WTC11 (cell line): ENCODE measurements at regions not wholly inside any gene's neighbourhood (a gene's known extent, or its start where the extent isn't known, plus 50 kb on each side); places are given as distances from the start of the nearest gene placed in this dataset.

Experiments used
- ATAC-seq: fragments of 200-7000 bp; cut with Tn5 transposase; 2 replicates; pipeline ENCODE4 v1.10.0; 2021; ENCODE audit warnings: mild to moderate bottlenecking, moderate library complexity
- CTCF ChIA-PET: fragments of 300-600 bp; sonication (Branson Sonifier 250); formaldehyde crosslinking; loops from one replicate; lab custom pipeline; 2021; ENCODE audit warnings: antibody characterized with exemption; lab: Charles Lee
- POLR2A ChIA-PET: fragments of 350-600 bp; sonication (Branson Sonifier 250); formaldehyde crosslinking; loops from one replicate; lab custom pipeline; 2021; ENCODE audit warnings: antibody characterized with exemption; lab: Charles Lee
- DNase-seq: peaks from one replicate; pipeline ENCODE4 v3.0.0; 2021; ENCODE audit warnings: low spot score
- H3K27ac Mint-ChIP-seq: 2 replicates; pipeline ENCODE4 v1.8.0; 2021; ENCODE audit warnings: mixed read lengths
- H3K27me3 Mint-ChIP-seq: 2 replicates; pipeline ENCODE4 v1.8.0; 2021; ENCODE audit warnings: low read depth, mild to moderate bottlenecking, moderate library complexity, mixed read lengths
- H3K36me3 Mint-ChIP-seq: 2 replicates; pipeline ENCODE4 v1.8.0; 2021; ENCODE audit warnings: mixed read lengths
- H3K4me1 Mint-ChIP-seq: 2 replicates; pipeline ENCODE4 v1.8.0; 2022; ENCODE audit warnings: mixed read lengths
- H3K4me3 Mint-ChIP-seq: 2 replicates; pipeline ENCODE4 v1.8.0; 2021; ENCODE audit warnings: mild to moderate bottlenecking, moderate library complexity, mixed read lengths
- H3K9me3 Mint-ChIP-seq: 2 replicates; pipeline ENCODE4 v1.8.0; 2021; ENCODE audit warnings: mixed read lengths
- CBFB ChIP-seq: sonication (generic); formaldehyde crosslinking; IDR thresholded peaks from 2 replicates; pipeline ENCODE4 v1.8.1; 2022; ENCODE audit warnings: mild to moderate bottlenecking, low read depth, missing genetic modification reagents
- CREM ChIP-seq: sonication (generic); formaldehyde crosslinking; IDR thresholded peaks from 2 replicates; pipeline ENCODE4 v1.8.1; 2022; ENCODE audit warnings: mild to moderate bottlenecking, missing genetic modification reagents, moderate library complexity
- EMX1 ChIP-seq: fragments of 250-450 bp; sonication (Bioruptor Pico); IDR thresholded peaks from 2 replicates; pipeline ENCODE4 v1.8.0; 2021; ENCODE audit warnings: mild to moderate bottlenecking
- FOXJ3 ChIP-seq: sonication (generic); formaldehyde crosslinking; IDR thresholded peaks from 2 replicates; pipeline ENCODE4 v1.9.0; 2021; ENCODE audit warnings: missing genetic modification reagents, mild to moderate bottlenecking, borderline replicate concordance
- FOXP1 ChIP-seq: sonication (generic); formaldehyde crosslinking; IDR thresholded peaks from 2 replicates; pipeline ENCODE4 v1.8.0; 2022; ENCODE audit warnings: missing genetic modification reagents, mild to moderate bottlenecking, moderate library complexity, borderline replicate concordance
- HMGA2 ChIP-seq: fragments of 250-450 bp; sonication (Bioruptor Pico); IDR thresholded peaks from 2 replicates; pipeline ENCODE4 v1.4.0; 2021; ENCODE audit warnings: mild to moderate bottlenecking, moderate library complexity
- JAZF1 ChIP-seq: fragments of 250-450 bp; sonication (Bioruptor Pico); IDR thresholded peaks from 2 replicates; pipeline ENCODE4 v1.9.0; 2021; ENCODE audit warnings: moderate library complexity, mild to moderate bottlenecking, inconsistent platforms
- NFE2L1 ChIP-seq: sonication (generic); formaldehyde crosslinking; IDR thresholded peaks from 2 replicates; pipeline ENCODE4 v1.8.1; 2023; ENCODE audit warnings: missing genetic modification reagents
- NR3C1 ChIP-seq: sonication (generic); formaldehyde crosslinking; conservative IDR thresholded peaks from 2 replicates; pipeline ENCODE4 v1.8.1; 2023; ENCODE audit warnings: low read depth, mild to moderate bottlenecking, missing genetic modification reagents
- SMAD4 ChIP-seq: sonication (generic); formaldehyde crosslinking; IDR thresholded peaks from 2 replicates; pipeline ENCODE4 v1.8.0; 2022; ENCODE audit warnings: mild to moderate bottlenecking, missing genetic modification reagents
- ZBTB21 ChIP-seq: sonication (generic); formaldehyde crosslinking; IDR thresholded peaks from 2 replicates; pipeline ENCODE4 v1.8.1; 2023; ENCODE audit warnings: mild to moderate bottlenecking, missing genetic modification reagents, borderline replicate concordance
- ZNF121 ChIP-seq: sonication (generic); formaldehyde crosslinking; IDR thresholded peaks from 2 replicates; pipeline ENCODE4 v1.8.0; 2023; ENCODE audit warnings: missing genetic modification reagents
- ZNF232 ChIP-seq: sonication (generic); formaldehyde crosslinking; IDR thresholded peaks from 2 replicates; pipeline ENCODE4 v1.8.0; 2022; ENCODE audit warnings: mild to moderate bottlenecking, missing genetic modification reagents
- TF ChIP-seq, protein P1 (sequence below): sonication (generic); formaldehyde crosslinking; IDR thresholded peaks from 2 replicates; pipeline ENCODE4 v1.8.1; 2023; ENCODE audit warnings: mild to moderate bottlenecking, missing genetic modification reagents, moderate library complexity
- TF ChIP-seq, protein P2 (sequence below): sonication (generic); formaldehyde crosslinking; IDR thresholded peaks from 2 replicates; pipeline ENCODE4 v1.8.0; 2022; ENCODE audit warnings: mild to moderate bottlenecking, missing genetic modification reagents
- TF ChIP-seq, protein P3 (sequence below): sonication (generic); formaldehyde crosslinking; IDR thresholded peaks from 2 replicates; pipeline ENCODE4 v1.8.1; 2023; ENCODE audit warnings: mild to moderate bottlenecking, missing genetic modification reagents
- TF ChIP-seq, protein P4 (sequence below): sonication (generic); formaldehyde crosslinking; IDR thresholded peaks from 2 replicates; pipeline ENCODE4 v1.8.1; 2022; ENCODE audit warnings: mild to moderate bottlenecking, moderate library complexity, missing genetic modification reagents
- TF ChIP-seq, protein P5 (sequence below): fragments of 250-450 bp; sonication (Bioruptor Pico); IDR thresholded peaks from 2 replicates; pipeline ENCODE4 v1.9.0; 2021; ENCODE audit warnings: mild to moderate bottlenecking, borderline replicate concordance
- TF ChIP-seq, protein P6 (sequence below): fragments of 250-450 bp; sonication (Bioruptor Pico); IDR thresholded peaks from 2 replicates; pipeline ENCODE4 v1.9.0; 2021; ENCODE audit warnings: mild to moderate bottlenecking
- TF ChIP-seq, protein P7 (sequence below): sonication (generic); formaldehyde crosslinking; IDR thresholded peaks from 2 replicates; pipeline ENCODE4 v1.8.1; 2023; ENCODE audit warnings: mild to moderate bottlenecking, missing genetic modification reagents, borderline replicate concordance

DNA sequence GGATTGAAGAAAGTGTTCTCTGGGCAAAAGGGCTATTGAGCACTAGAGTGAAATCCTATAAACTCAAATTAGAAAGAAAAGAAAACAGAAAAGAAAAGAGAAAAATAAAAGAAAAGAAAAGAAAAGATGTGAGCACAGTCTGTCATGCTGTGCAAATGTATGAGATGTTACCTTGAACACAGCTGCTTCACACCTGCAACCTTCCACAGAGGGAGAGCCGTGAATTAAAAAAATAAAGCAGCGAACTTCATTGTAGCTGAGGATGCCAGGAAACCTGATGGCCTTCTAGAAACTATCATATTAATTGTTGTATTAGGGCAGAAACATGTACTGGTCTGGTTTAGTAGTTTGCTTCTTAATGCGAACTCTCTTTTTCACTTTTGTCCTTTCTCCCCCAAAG lies 88.0 kb upstream of the SATB1 start:
- H3K27me3 Mint-ChIP-seq, result peaks cover 3% of the 10 kb centered on the region; the same call in 1 of the 2 replicates
- no peak for TF ChIP-seq NFE2L1 (CRISPR knock-in tag)
- no peak for TF ChIP-seq JAZF1 (CRISPR knock-in tag)
- TF ChIP-seq FOXP1, result no peak
- no peak for TF ChIP-seq SMAD4 (CRISPR knock-in tag)
- TF ChIP-seq ZNF121, result no peak
- TF ChIP-seq, protein P1, sequence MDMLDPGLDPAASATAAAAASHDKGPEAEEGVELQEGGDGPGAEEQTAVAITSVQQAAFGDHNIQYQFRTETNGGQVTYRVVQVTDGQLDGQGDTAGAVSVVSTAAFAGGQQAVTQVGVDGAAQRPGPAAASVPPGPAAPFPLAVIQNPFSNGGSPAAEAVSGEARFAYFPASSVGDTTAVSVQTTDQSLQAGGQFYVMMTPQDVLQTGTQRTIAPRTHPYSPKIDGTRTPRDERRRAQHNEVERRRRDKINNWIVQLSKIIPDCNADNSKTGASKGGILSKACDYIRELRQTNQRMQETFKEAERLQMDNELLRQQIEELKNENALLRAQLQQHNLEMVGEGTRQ (CRISPR knock-in tag), result no peak
- TF ChIP-seq, protein P2, sequence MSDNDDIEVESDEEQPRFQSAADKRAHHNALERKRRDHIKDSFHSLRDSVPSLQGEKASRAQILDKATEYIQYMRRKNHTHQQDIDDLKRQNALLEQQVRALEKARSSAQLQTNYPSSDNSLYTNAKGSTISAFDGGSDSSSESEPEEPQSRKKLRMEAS (CRISPR knock-in tag), result no peak
- ATAC-seq (no peak), DNase-seq (no peak)
- POLR2A ChIA-PET, result no interaction called here
- H3K4me3 Mint-ChIP-seq, result no peak overlapping the region
- H3K36me3 Mint-ChIP-seq, result no peaks in the 10 kb centered on the region
- H3K27ac Mint-ChIP-seq, result no peak overlapping the region
- 0 out of 2 replicates have a peak, but pooled peaks cover 6% of the 10 kb centered on the region for H3K9me3 Mint-ChIP-seq
- CTCF ChIA-PET, result no interaction called here
- peaks cover 23% of the 10 kb centered on the region for H3K4me1 Mint-ChIP-seq

DNA sequence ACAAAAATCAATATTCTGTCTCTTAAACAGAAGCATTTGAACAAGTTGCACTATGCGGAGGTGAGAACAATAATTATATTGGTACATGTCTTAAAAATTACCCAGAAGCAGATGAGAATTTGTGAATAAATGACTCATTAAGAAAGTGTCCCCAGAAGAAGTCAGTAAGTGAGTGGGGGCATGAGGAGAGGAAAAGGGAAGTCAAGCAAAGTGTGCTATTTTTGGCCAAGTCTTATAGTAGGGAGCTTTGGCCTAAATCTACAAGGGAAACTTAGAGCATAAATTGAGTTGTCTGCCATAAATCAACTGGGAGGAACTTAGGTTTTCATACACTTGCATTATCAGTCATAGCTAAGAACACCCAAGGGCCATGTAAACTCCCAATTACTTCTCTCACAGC lies 86.9 kb upstream of the SATB1 start:
- POLR2A ChIA-PET, result no interaction called here
- Mint-ChIP-seq H3K4me1 (peaks cover 23% of the 10 kb centered on the region), H3K27me3 (peaks cover 3% of the 10 kb centered on the region; the same call in 1 of the 2 replicates), H3K9me3 (0 out of 2 replicates have a peak, but pooled peaks cover 6% of the 10 kb centered on the region), H3K4me3 (no peak overlapping the region), H3K27ac (no peak overlapping the region), H3K36me3 (no peaks in the 10 kb centered on the region)
- TF ChIP-seq, protein P3, sequence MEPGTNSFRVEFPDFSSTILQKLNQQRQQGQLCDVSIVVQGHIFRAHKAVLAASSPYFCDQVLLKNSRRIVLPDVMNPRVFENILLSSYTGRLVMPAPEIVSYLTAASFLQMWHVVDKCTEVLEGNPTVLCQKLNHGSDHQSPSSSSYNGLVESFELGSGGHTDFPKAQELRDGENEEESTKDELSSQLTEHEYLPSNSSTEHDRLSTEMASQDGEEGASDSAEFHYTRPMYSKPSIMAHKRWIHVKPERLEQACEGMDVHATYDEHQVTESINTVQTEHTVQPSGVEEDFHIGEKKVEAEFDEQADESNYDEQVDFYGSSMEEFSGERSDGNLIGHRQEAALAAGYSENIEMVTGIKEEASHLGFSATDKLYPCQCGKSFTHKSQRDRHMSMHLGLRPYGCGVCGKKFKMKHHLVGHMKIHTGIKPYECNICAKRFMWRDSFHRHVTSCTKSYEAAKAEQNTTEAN (CRISPR knock-in tag), result no peak
- TF ChIP-seq HMGA2, result no peak
- TF ChIP-seq EMX1, result no peak
- TF ChIP-seq NFE2L1 (CRISPR knock-in tag), result no peak
- no peak for TF ChIP-seq NR3C1 (CRISPR knock-in tag)
- TF ChIP-seq ZNF232 (CRISPR knock-in tag), result no peak
- TF ChIP-seq, protein P4, sequence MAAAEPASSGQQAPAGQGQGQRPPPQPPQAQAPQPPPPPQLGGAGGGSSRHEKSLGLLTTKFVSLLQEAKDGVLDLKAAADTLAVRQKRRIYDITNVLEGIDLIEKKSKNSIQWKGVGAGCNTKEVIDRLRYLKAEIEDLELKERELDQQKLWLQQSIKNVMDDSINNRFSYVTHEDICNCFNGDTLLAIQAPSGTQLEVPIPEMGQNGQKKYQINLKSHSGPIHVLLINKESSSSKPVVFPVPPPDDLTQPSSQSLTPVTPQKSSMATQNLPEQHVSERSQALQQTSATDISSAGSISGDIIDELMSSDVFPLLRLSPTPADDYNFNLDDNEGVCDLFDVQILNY (CRISPR knock-in tag), result no peak
- TF ChIP-seq, protein P5, sequence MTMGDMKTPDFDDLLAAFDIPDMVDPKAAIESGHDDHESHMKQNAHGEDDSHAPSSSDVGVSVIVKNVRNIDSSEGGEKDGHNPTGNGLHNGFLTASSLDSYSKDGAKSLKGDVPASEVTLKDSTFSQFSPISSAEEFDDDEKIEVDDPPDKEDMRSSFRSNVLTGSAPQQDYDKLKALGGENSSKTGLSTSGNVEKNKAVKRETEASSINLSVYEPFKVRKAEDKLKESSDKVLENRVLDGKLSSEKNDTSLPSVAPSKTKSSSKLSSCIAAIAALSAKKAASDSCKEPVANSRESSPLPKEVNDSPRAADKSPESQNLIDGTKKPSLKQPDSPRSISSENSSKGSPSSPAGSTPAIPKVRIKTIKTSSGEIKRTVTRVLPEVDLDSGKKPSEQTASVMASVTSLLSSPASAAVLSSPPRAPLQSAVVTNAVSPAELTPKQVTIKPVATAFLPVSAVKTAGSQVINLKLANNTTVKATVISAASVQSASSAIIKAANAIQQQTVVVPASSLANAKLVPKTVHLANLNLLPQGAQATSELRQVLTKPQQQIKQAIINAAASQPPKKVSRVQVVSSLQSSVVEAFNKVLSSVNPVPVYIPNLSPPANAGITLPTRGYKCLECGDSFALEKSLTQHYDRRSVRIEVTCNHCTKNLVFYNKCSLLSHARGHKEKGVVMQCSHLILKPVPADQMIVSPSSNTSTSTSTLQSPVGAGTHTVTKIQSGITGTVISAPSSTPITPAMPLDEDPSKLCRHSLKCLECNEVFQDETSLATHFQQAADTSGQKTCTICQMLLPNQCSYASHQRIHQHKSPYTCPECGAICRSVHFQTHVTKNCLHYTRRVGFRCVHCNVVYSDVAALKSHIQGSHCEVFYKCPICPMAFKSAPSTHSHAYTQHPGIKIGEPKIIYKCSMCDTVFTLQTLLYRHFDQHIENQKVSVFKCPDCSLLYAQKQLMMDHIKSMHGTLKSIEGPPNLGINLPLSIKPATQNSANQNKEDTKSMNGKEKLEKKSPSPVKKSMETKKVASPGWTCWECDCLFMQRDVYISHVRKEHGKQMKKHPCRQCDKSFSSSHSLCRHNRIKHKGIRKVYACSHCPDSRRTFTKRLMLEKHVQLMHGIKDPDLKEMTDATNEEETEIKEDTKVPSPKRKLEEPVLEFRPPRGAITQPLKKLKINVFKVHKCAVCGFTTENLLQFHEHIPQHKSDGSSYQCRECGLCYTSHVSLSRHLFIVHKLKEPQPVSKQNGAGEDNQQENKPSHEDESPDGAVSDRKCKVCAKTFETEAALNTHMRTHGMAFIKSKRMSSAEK (CRISPR knock-in tag), result no peak
- TF ChIP-seq ZBTB21, result no peak
- TF ChIP-seq, protein P6, sequence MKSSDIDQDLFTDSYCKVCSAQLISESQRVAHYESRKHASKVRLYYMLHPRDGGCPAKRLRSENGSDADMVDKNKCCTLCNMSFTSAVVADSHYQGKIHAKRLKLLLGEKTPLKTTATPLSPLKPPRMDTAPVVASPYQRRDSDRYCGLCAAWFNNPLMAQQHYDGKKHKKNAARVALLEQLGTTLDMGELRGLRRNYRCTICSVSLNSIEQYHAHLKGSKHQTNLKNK (CRISPR knock-in tag), result no peak
- CTCF ChIA-PET, result no interaction called here
- DNase-seq (no peak), ATAC-seq (no peak)

DNA sequence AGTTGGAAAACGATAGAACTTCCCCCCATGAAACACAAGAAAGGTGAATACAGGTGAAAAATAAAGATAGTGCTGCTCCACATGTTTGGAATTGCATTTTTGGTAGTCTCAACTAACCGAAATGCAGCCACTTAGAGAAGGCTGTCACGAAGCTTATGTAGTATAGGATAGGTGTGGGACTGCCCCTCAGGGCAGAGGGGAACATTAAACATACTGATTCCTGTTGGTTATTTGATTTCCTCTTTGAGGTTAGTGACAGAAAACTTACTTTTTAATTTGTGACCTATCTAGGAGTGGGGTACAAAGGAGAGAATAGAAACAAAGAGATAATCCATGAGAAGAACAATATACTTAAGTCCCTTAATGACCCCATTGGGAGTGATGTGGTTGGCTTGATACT lies 85.8 kb upstream of the SATB1 start:
- ChIA-PET CTCF (no interaction called here), POLR2A (no interaction called here)
- no peak overlapping the region for H3K27ac Mint-ChIP-seq
- H3K27me3 Mint-ChIP-seq, result peaks cover 3% of the 10 kb centered on the region; the same call in 1 of the 2 replicates
- no peak overlapping the region for H3K4me3 Mint-ChIP-seq
- ATAC-seq (no peak), DNase-seq (no peak)
- peaks cover 27% of the 10 kb centered on the region for H3K4me1 Mint-ChIP-seq
- H3K36me3 Mint-ChIP-seq, result no peaks in the 10 kb centered on the region
- 0 out of 2 replicates have a peak, but pooled peaks cover 6% of the 10 kb centered on the region for H3K9me3 Mint-ChIP-seq
- TF ChIP-seq CBFB (CRISPR knock-in tag), result no peak
- TF ChIP-seq, protein P7, sequence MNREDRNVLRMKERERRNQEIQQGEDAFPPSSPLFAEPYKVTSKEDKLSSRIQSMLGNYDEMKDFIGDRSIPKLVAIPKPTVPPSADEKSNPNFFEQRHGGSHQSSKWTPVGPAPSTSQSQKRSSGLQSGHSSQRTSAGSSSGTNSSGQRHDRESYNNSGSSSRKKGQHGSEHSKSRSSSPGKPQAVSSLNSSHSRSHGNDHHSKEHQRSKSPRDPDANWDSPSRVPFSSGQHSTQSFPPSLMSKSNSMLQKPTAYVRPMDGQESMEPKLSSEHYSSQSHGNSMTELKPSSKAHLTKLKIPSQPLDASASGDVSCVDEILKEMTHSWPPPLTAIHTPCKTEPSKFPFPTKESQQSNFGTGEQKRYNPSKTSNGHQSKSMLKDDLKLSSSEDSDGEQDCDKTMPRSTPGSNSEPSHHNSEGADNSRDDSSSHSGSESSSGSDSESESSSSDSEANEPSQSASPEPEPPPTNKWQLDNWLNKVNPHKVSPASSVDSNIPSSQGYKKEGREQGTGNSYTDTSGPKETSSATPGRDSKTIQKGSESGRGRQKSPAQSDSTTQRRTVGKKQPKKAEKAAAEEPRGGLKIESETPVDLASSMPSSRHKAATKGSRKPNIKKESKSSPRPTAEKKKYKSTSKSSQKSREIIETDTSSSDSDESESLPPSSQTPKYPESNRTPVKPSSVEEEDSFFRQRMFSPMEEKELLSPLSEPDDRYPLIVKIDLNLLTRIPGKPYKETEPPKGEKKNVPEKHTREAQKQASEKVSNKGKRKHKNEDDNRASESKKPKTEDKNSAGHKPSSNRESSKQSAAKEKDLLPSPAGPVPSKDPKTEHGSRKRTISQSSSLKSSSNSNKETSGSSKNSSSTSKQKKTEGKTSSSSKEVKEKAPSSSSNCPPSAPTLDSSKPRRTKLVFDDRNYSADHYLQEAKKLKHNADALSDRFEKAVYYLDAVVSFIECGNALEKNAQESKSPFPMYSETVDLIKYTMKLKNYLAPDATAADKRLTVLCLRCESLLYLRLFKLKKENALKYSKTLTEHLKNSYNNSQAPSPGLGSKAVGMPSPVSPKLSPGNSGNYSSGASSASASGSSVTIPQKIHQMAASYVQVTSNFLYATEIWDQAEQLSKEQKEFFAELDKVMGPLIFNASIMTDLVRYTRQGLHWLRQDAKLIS (CRISPR knock-in tag), result no peak
- no peak for TF ChIP-seq FOXJ3
- no peak for TF ChIP-seq CREM (CRISPR knock-in tag)
